IMR-90 (cell line): ENCODE measurements at regions not wholly inside any gene's neighbourhood (a gene's known extent, or its start where the extent isn't known, plus 50 kb on each side); places are given as distances from the start of the nearest gene placed in this dataset.

ENCODE experiments used
- ATAC-seq: fragments of 200-7000 bp; cut with Tn5 transposase; 2 replicates; pipeline ENCODE4 v1.9.1; 2020; ENCODE audit warnings: low read depth, mild to moderate bottlenecking, moderate library complexity
- BruUV-seq: library from RNA; stranded (reverse); fragments of 400-500 nt; replicated peaks from 2 replicates; lab custom pipeline; 2021; lab: Mats Ljungman, UMichigan
- CTCF ChIA-PET: fragments of 300-600 bp; formaldehyde crosslinking; extraction: SDS; loops from one replicate; lab custom pipeline; 2021; ENCODE audit warnings: antibody characterized with exemption; lab: Yijun Ruan, JAX
- POLR2A ChIA-PET: fragments of 300-600 bp; sonication (Branson Sonifier 250); formaldehyde crosslinking; loops from one replicate; lab custom pipeline; 2022; ENCODE audit warnings: antibody characterized with exemption; ENCODE audit not compliant: unreplicated experiment; lab: Charles Lee
- DNase-seq: peaks from one replicate; pipeline ENCODE4 v3.0.0; 2013
- H2AFZ ChIP-seq: replicated peaks from 2 replicates; pipeline ENCODE3; 2013; ENCODE audit warnings: low read length, mild to moderate bottlenecking; ENCODE audit not compliant: poor library complexity
- H2AK5ac ChIP-seq: 2 replicates; pipeline ENCODE4 v1.6.1; 2013; ENCODE audit warnings: low read depth, low read length, inconsistent platforms
- H2AK9ac ChIP-seq: replicated peaks from 2 replicates; pipeline ENCODE3; 2013; ENCODE audit warnings: mild to moderate bottlenecking, low read depth, low read length, moderate library complexity; ENCODE audit not compliant: poor library complexity
- H2BK120ac ChIP-seq: 2 replicates; pipeline ENCODE4 v1.6.1; 2013; ENCODE audit warnings: low read depth, low read length, inconsistent platforms
- H2BK15ac ChIP-seq: 3 replicates; pipeline ENCODE4 v1.6.1; 2013; ENCODE audit warnings: low read depth, low read length, inconsistent platforms
- H2BK20ac ChIP-seq: 2 replicates; pipeline ENCODE4 v1.6.1; 2013; ENCODE audit warnings: low read depth, mild to moderate bottlenecking, inconsistent platforms, low read length, moderate library complexity
- H2BK5ac ChIP-seq: 2 replicates; pipeline ENCODE4 v1.6.1; 2013; ENCODE audit warnings: mild to moderate bottlenecking, low read depth, low read length, inconsistent platforms; ENCODE audit not compliant: poor library complexity, severe bottlenecking
- H3K14ac ChIP-seq: replicated peaks from 2 replicates; pipeline ENCODE4 v1.6.1; 2013; ENCODE audit warnings: low read depth, low read length, inconsistent platforms
- H3K18ac ChIP-seq: 2 replicates; pipeline ENCODE4 v1.6.1; 2013; ENCODE audit warnings: low read depth, low read length, control low read depth
- H3K23ac ChIP-seq: 2 replicates; pipeline ENCODE4 v1.6.1; 2013; ENCODE audit warnings: low read depth, low read length, inconsistent platforms
- H3K27ac ChIP-seq: 2 replicates; pipeline ENCODE4 v1.5.1; 2013; ENCODE audit warnings: mild to moderate bottlenecking, control low read depth, low read length; ENCODE audit not compliant: insufficient read depth
- H3K27me3 ChIP-seq: 2 replicates; pipeline ENCODE4 v1.6.1; 2013; ENCODE audit warnings: low read length; ENCODE audit not compliant: control insufficient read depth, insufficient read depth
- H3K36me3 ChIP-seq: 2 replicates; pipeline ENCODE4 v1.6.1; 2013; ENCODE audit warnings: low read length, mixed read lengths; ENCODE audit not compliant: control insufficient read depth, insufficient read depth
- H3K4ac ChIP-seq: 2 replicates; pipeline ENCODE4 v1.6.1; 2013; ENCODE audit warnings: low read depth, low read length, inconsistent platforms
- H3K4me1 ChIP-seq: 2 replicates; pipeline ENCODE4 v1.6.1; 2013; ENCODE audit warnings: low read length, mixed read lengths; ENCODE audit not compliant: control insufficient read depth, insufficient read depth
- H3K4me2 ChIP-seq: 2 replicates; pipeline ENCODE4 v1.6.1; 2013; ENCODE audit warnings: low read depth, mild to moderate bottlenecking, control low read depth, low read length, moderate library complexity
- H3K4me3 ChIP-seq: 2 replicates; pipeline ENCODE4 v1.5.1; 2013; ENCODE audit warnings: low read depth, mild to moderate bottlenecking, control low read depth, low read length, moderate library complexity; ENCODE audit not compliant: insufficient read depth
- H3K56ac ChIP-seq: 2 replicates; pipeline ENCODE4 v1.6.1; 2013; ENCODE audit warnings: low read length, inconsistent platforms; ENCODE audit not compliant: insufficient read depth; ENCODE audit errors: extremely low read depth
- H3K79me1 ChIP-seq, 2 experiments: 2 replicates each; pipeline ENCODE4 v1.6.1; 2013; ENCODE audit warnings: low read length in 2 of 2, inconsistent platforms in 1 of 2, low read depth in 1 of 2
- H3K9ac ChIP-seq: 2 replicates; pipeline ENCODE4 v1.6.1; 2013; ENCODE audit warnings: low read depth, low read length, control low read depth
- H3K9me1 ChIP-seq: 2 replicates; pipeline ENCODE4 v1.6.1; 2013; ENCODE audit warnings: low read length, inconsistent platforms; ENCODE audit not compliant: insufficient read depth
- H3K9me3 ChIP-seq: 2 replicates; pipeline ENCODE4 v1.6.1; 2013; ENCODE audit warnings: low read length; ENCODE audit not compliant: control insufficient read depth, insufficient read depth
- H4K20me1 ChIP-seq: 2 replicates; pipeline ENCODE4 v1.6.1; 2013; ENCODE audit warnings: low read length, inconsistent platforms; ENCODE audit not compliant: insufficient read depth
- H4K5ac ChIP-seq: 2 replicates; pipeline ENCODE4 v1.6.1; 2013; ENCODE audit warnings: mild to moderate bottlenecking, low read depth, low read length, control low read depth
- H4K8ac ChIP-seq, 2 experiments: 2 replicates each; pipeline ENCODE4 v1.6.1; 2013; ENCODE audit warnings: low read depth in 2 of 2, low read length in 2 of 2, control low read depth in 1 of 2, inconsistent platforms in 1 of 2
- H4K91ac ChIP-seq: 2 replicates; pipeline ENCODE4 v1.6.1; 2013; ENCODE audit warnings: low read depth, low read length, inconsistent platforms; ENCODE audit not compliant: insufficient read depth
- BHLHE40 ChIP-seq: fragments of 150-350 bp; IDR thresholded peaks from 2 replicates; pipeline ENCODE4 v1.6.1; 2016; ENCODE audit warnings: mild to moderate bottlenecking, low read depth, low read length
- MXI1 ChIP-seq: IDR thresholded peaks from 2 replicates; pipeline ENCODE4 v1.6.1; 2012; ENCODE audit warnings: low read depth, mild to moderate bottlenecking, low read length, moderate library complexity, borderline replicate concordance
- RCOR1 ChIP-seq: IDR thresholded peaks from 2 replicates; pipeline ENCODE4 v1.6.1; 2012; ENCODE audit warnings: mild to moderate bottlenecking, low read length, improper control_type of control experiment; ENCODE audit not compliant: insufficient replicate concordance
- SMC3 ChIP-seq: fragments of 150-350 bp; IDR thresholded peaks from 2 replicates; pipeline ENCODE4 v1.6.1; 2016; ENCODE audit warnings: low read depth, mild to moderate bottlenecking, antibody characterized with exemption, low read length, moderate library complexity
- WGBS, 2 experiments: methylation state at CpG; one replicate each; pipeline versions ENCODE4 v1.1.5 to v1.1.7; 2013; ENCODE audit warnings: missing lambda C conversion rate in 2 of 2; ENCODE audit not compliant: insufficient read length in 1 of 2; ENCODE audit errors: extremely low coverage in 2 of 2; 5-methylcytosine and 5-hydroxymethylcytosine counted together
- dilution Hi-C: fragments of 300-500 bp; cut with HindIII; formaldehyde crosslinking; loops from one replicate; pipeline ENCODE4 v1.14.3; 2018; ENCODE audit warnings: low sequenced_read_pairs; ENCODE audit not compliant: unreplicated experiment
- in situ Hi-C: fragments of 300-500 bp; cut with MboI; formaldehyde crosslinking; loops from 3 replicates; pipeline ENCODE4 v1.14.3; 2019; ENCODE audit warnings: low sequenced_read_pairs, inconsistent platforms, mixed read lengths
- intact Hi-C: fragments of 100-400 bp; cut with micrococcal nuclease; formaldehyde crosslinking; loops from 2 replicates; pipeline ENCODE4 v1.10.0; 2022
- TF ChIP-seq, protein P1 (sequence below): fragments of 150-350 bp; IDR thresholded peaks from 2 replicates; pipeline ENCODE4 v1.6.1; 2017; ENCODE audit warnings: mild to moderate bottlenecking, antibody characterized with exemption, low read length, low read depth

DNA sequence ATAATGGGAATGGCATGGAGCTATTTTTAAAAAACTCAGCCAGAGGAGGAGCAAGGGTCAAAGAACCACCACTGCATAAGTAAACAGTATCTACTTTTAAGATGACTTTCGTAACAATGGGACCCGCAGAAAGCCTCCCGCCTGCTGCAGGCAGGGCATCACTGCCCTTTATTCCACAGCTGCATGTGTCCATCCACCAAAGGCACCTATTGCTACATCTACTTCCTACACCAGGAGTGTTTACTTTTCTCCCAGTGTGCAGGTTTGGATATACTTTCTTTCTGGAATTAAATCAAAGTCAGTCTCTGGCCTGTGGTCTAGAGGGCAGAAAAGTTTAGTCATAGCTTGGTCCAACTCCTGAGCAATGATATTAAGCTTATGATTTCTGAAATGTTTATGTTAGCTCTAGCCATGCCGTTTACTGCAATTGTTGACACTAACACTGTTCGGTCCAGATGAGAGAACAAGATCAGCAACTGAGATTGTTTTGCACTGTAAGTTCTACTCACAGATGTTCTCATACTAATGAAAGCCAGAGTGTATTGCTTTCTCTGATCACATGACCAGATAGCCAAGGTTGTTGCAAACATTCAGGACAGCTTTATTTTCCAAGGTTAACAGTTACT is 391.5 kb downstream of the FGF10 start:
- peak overlapping the region; percentile 48; the same call in 1 of the 2 replicates for H3K27ac ChIP-seq
- ChIA-PET CTCF (interaction anchor here (1.0 kb wide), 1 partner anchor 108 kb away, joined by 3 read pairs; no protein-coding TSS in a partner anchor), POLR2A (interaction anchor here (0.8 to 1.3 kb wide), 2 partner anchors 122 to 159 kb away, joined by 3 to 4 read pairs; no protein-coding TSS in a partner anchor)
- dilution Hi-C loops (no loop called here), intact Hi-C loops (loop anchor here (5.0 to 10.0 kb wide), 4 partner anchors 225 to 1163 kb away; no protein-coding TSS in a partner anchor), in situ Hi-C loops (no loop called here)
- no peak overlapping the region for H2AK5ac ChIP-seq
- H3K27me3 ChIP-seq = no peaks in the 10 kb centered on the region
- no peak overlapping the region for H2BK120ac ChIP-seq
- no peak overlapping the region for H3K14ac ChIP-seq
- WGBS, 2 experiments = no CpG with 5 or more reads among the region's 5 CpGs
- no peak overlapping the region for H3K9ac ChIP-seq
- H4K5ac ChIP-seq = no peak overlapping the region
- H3K4me2 ChIP-seq = peak overlapping the region; percentile 75
- no peaks in the 10 kb centered on the region for H3K79me1 ChIP-seq
- no peak overlapping the region for H3K4ac ChIP-seq
- no peak overlapping the region for H3K4me3 ChIP-seq
- H3K9me1 ChIP-seq = 0 out of 2 replicates have a peak, but pooled peaks cover 3% of the 10 kb centered on the region
- H4K20me1 ChIP-seq = no peaks in the 10 kb centered on the region
- no peak overlapping the region for H2BK20ac ChIP-seq
- no peaks in the 10 kb centered on the region for H3K36me3 ChIP-seq
- H3K18ac ChIP-seq = no peak overlapping the region
- peak; percentile 70 for DNase-seq
- H2AK9ac ChIP-seq = no peak overlapping the region
- no peak overlapping the region for H4K91ac ChIP-seq
- no peak overlapping the region for H4K8ac ChIP-seq
- H2AFZ ChIP-seq = no peak overlapping the region
- no peak overlapping the region for H3K23ac ChIP-seq
- H3K56ac ChIP-seq = no peak overlapping the region
- ATAC-seq = peak; percentile 83
- TF ChIP-seq BHLHE40 (no peak), RCOR1 (no peak), MXI1 (no peak), SMC3 (no peak)
- TF ChIP-seq, protein P1, sequence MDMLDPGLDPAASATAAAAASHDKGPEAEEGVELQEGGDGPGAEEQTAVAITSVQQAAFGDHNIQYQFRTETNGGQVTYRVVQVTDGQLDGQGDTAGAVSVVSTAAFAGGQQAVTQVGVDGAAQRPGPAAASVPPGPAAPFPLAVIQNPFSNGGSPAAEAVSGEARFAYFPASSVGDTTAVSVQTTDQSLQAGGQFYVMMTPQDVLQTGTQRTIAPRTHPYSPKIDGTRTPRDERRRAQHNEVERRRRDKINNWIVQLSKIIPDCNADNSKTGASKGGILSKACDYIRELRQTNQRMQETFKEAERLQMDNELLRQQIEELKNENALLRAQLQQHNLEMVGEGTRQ = peak; percentile 41; the same call in 1 of the 2 replicates
- peaks cover 10% of the 10 kb centered on the region; the same call in 1 of the 2 replicates for H3K4me1 ChIP-seq
- H3K9me3 ChIP-seq = peaks cover 2% of the 10 kb centered on the region; the same call in 1 of the 2 replicates
- no TSS peak for BruUV-seq
- H2BK15ac ChIP-seq = no peak overlapping the region
- H2BK5ac ChIP-seq = no peak overlapping the region
